ENCODE measurements at regions not wholly inside any gene's neighbourhood (a gene's known extent, or its start where the extent isn't known, plus 50 kb on each side); places are given as distances from the start of the nearest gene placed in this dataset.

DNA sequence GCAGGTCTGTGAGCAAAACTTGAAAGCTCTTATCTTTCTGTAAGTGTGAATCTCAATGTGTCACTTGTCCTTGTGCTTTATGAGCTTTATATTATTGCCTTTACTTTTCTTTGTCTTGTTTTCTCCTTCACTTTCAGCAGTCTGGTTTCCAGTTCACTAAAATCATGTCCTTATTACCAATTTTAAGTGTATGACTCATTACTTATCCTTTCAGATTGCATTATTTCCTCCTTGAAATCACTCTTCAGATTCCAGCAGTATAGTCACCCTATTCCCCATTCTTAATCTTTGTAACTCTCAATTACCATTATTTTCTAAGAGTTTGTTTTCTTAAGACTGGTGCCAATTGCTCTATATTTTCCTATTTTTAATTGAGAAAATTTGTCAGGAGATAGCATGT, 117.4 kb upstream of the GRIK2 start:
- Mint-ChIP-seq H3K9me3 (no peaks in the 10 kb centered on the region), H3K27ac (no peak overlapping the region), H3K36me3 (no peaks in the 10 kb centered on the region), H3K27me3 (ENCODE audit: low read depth) (no peaks in the 10 kb centered on the region), H3K4me1 (no peaks in the 10 kb centered on the region), H3K4me3 (no peak overlapping the region)
- TF ChIP-seq, protein P1, sequence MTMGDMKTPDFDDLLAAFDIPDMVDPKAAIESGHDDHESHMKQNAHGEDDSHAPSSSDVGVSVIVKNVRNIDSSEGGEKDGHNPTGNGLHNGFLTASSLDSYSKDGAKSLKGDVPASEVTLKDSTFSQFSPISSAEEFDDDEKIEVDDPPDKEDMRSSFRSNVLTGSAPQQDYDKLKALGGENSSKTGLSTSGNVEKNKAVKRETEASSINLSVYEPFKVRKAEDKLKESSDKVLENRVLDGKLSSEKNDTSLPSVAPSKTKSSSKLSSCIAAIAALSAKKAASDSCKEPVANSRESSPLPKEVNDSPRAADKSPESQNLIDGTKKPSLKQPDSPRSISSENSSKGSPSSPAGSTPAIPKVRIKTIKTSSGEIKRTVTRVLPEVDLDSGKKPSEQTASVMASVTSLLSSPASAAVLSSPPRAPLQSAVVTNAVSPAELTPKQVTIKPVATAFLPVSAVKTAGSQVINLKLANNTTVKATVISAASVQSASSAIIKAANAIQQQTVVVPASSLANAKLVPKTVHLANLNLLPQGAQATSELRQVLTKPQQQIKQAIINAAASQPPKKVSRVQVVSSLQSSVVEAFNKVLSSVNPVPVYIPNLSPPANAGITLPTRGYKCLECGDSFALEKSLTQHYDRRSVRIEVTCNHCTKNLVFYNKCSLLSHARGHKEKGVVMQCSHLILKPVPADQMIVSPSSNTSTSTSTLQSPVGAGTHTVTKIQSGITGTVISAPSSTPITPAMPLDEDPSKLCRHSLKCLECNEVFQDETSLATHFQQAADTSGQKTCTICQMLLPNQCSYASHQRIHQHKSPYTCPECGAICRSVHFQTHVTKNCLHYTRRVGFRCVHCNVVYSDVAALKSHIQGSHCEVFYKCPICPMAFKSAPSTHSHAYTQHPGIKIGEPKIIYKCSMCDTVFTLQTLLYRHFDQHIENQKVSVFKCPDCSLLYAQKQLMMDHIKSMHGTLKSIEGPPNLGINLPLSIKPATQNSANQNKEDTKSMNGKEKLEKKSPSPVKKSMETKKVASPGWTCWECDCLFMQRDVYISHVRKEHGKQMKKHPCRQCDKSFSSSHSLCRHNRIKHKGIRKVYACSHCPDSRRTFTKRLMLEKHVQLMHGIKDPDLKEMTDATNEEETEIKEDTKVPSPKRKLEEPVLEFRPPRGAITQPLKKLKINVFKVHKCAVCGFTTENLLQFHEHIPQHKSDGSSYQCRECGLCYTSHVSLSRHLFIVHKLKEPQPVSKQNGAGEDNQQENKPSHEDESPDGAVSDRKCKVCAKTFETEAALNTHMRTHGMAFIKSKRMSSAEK (CRISPR knock-in tag; IDR thresholded peaks at IDR 0.05; ENCODE audit: borderline replicate concordance): no peak
- TF ChIP-seq TCF7 (CRISPR knock-in tag; IDR thresholded peaks at IDR 0.05; ENCODE audit: low read depth) (no peak), GRHL2 (CRISPR knock-in tag; IDR thresholded peaks at IDR 0.05; ENCODE audit: insufficient replicate concordance, severe bottlenecking) (no peak), IRF2 (CRISPR knock-in tag; IDR thresholded peaks at IDR 0.05; ENCODE audit: borderline replicate concordance, low read depth) (no peak), MYBL2 (CRISPR knock-in tag; IDR thresholded peaks at IDR 0.05) (no peak), NFE2L1 (CRISPR knock-in tag; IDR thresholded peaks at IDR 0.05) (no peak), ZNF423 (CRISPR knock-in tag; IDR thresholded peaks at IDR 0.05) (no peak), NFATC4 (CRISPR knock-in tag; IDR thresholded peaks at IDR 0.05) (no peak), GTF2I (CRISPR knock-in tag; conservative IDR thresholded peaks at IDR 0.05) (no peak), ETV6 (CRISPR knock-in tag; IDR thresholded peaks at IDR 0.05) (no peak), ZNF219 (CRISPR knock-in tag; IDR thresholded peaks at IDR 0.05; ENCODE audit: borderline replicate concordance) (no peak), KAT7 (CRISPR knock-in tag; IDR thresholded peaks at IDR 0.05; ENCODE audit: borderline replicate concordance) (no peak)
- TF ChIP-seq, protein P2, sequence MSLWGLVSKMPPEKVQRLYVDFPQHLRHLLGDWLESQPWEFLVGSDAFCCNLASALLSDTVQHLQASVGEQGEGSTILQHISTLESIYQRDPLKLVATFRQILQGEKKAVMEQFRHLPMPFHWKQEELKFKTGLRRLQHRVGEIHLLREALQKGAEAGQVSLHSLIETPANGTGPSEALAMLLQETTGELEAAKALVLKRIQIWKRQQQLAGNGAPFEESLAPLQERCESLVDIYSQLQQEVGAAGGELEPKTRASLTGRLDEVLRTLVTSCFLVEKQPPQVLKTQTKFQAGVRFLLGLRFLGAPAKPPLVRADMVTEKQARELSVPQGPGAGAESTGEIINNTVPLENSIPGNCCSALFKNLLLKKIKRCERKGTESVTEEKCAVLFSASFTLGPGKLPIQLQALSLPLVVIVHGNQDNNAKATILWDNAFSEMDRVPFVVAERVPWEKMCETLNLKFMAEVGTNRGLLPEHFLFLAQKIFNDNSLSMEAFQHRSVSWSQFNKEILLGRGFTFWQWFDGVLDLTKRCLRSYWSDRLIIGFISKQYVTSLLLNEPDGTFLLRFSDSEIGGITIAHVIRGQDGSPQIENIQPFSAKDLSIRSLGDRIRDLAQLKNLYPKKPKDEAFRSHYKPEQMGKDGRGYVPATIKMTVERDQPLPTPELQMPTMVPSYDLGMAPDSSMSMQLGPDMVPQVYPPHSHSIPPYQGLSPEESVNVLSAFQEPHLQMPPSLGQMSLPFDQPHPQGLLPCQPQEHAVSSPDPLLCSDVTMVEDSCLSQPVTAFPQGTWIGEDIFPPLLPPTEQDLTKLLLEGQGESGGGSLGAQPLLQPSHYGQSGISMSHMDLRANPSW (CRISPR knock-in tag; conservative IDR thresholded peaks at IDR 0.05; ENCODE audit: low read depth): no peak
- TF ChIP-seq, protein P3, sequence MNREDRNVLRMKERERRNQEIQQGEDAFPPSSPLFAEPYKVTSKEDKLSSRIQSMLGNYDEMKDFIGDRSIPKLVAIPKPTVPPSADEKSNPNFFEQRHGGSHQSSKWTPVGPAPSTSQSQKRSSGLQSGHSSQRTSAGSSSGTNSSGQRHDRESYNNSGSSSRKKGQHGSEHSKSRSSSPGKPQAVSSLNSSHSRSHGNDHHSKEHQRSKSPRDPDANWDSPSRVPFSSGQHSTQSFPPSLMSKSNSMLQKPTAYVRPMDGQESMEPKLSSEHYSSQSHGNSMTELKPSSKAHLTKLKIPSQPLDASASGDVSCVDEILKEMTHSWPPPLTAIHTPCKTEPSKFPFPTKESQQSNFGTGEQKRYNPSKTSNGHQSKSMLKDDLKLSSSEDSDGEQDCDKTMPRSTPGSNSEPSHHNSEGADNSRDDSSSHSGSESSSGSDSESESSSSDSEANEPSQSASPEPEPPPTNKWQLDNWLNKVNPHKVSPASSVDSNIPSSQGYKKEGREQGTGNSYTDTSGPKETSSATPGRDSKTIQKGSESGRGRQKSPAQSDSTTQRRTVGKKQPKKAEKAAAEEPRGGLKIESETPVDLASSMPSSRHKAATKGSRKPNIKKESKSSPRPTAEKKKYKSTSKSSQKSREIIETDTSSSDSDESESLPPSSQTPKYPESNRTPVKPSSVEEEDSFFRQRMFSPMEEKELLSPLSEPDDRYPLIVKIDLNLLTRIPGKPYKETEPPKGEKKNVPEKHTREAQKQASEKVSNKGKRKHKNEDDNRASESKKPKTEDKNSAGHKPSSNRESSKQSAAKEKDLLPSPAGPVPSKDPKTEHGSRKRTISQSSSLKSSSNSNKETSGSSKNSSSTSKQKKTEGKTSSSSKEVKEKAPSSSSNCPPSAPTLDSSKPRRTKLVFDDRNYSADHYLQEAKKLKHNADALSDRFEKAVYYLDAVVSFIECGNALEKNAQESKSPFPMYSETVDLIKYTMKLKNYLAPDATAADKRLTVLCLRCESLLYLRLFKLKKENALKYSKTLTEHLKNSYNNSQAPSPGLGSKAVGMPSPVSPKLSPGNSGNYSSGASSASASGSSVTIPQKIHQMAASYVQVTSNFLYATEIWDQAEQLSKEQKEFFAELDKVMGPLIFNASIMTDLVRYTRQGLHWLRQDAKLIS (CRISPR knock-in tag; IDR thresholded peaks at IDR 0.05; ENCODE audit: borderline replicate concordance): no peak
- TF ChIP-seq, protein P4, sequence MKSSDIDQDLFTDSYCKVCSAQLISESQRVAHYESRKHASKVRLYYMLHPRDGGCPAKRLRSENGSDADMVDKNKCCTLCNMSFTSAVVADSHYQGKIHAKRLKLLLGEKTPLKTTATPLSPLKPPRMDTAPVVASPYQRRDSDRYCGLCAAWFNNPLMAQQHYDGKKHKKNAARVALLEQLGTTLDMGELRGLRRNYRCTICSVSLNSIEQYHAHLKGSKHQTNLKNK (CRISPR knock-in tag; IDR thresholded peaks at IDR 0.05): no peak
- TF ChIP-seq, protein P5, sequence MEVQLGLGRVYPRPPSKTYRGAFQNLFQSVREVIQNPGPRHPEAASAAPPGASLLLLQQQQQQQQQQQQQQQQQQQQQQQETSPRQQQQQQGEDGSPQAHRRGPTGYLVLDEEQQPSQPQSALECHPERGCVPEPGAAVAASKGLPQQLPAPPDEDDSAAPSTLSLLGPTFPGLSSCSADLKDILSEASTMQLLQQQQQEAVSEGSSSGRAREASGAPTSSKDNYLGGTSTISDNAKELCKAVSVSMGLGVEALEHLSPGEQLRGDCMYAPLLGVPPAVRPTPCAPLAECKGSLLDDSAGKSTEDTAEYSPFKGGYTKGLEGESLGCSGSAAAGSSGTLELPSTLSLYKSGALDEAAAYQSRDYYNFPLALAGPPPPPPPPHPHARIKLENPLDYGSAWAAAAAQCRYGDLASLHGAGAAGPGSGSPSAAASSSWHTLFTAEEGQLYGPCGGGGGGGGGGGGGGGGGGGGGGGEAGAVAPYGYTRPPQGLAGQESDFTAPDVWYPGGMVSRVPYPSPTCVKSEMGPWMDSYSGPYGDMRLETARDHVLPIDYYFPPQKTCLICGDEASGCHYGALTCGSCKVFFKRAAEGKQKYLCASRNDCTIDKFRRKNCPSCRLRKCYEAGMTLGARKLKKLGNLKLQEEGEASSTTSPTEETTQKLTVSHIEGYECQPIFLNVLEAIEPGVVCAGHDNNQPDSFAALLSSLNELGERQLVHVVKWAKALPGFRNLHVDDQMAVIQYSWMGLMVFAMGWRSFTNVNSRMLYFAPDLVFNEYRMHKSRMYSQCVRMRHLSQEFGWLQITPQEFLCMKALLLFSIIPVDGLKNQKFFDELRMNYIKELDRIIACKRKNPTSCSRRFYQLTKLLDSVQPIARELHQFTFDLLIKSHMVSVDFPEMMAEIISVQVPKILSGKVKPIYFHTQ (CRISPR knock-in tag; IDR thresholded peaks at IDR 0.05): no peak
- TF ChIP-seq, protein P6, sequence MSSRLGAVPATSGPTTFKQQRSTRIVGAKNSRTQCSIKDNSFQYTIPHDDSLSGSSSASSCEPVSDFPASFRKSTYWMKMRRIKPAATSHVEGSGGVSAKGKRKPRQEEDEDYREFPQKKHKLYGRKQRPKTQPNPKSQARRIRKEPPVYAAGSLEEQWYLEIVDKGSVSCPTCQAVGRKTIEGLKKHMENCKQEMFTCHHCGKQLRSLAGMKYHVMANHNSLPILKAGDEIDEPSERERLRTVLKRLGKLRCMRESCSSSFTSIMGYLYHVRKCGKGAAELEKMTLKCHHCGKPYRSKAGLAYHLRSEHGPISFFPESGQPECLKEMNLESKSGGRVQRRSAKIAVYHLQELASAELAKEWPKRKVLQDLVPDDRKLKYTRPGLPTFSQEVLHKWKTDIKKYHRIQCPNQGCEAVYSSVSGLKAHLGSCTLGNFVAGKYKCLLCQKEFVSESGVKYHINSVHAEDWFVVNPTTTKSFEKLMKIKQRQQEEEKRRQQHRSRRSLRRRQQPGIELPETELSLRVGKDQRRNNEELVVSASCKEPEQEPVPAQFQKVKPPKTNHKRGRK (CRISPR knock-in tag; IDR thresholded peaks at IDR 0.05; ENCODE audit: borderline replicate concordance): no peak
- TF ChIP-seq, protein P7, sequence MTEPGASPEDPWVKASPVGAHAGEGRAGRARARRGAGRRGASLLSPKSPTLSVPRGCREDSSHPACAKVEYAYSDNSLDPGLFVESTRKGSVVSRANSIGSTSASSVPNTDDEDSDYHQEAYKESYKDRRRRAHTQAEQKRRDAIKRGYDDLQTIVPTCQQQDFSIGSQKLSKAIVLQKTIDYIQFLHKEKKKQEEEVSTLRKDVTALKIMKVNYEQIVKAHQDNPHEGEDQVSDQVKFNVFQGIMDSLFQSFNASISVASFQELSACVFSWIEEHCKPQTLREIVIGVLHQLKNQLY (CRISPR knock-in tag; IDR thresholded peaks at IDR 0.05): no peak
- TF ChIP-seq, protein P8, sequence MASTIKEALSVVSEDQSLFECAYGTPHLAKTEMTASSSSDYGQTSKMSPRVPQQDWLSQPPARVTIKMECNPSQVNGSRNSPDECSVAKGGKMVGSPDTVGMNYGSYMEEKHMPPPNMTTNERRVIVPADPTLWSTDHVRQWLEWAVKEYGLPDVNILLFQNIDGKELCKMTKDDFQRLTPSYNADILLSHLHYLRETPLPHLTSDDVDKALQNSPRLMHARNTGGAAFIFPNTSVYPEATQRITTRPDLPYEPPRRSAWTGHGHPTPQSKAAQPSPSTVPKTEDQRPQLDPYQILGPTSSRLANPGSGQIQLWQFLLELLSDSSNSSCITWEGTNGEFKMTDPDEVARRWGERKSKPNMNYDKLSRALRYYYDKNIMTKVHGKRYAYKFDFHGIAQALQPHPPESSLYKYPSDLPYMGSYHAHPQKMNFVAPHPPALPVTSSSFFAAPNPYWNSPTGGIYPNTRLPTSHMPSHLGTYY (CRISPR knock-in tag; IDR thresholded peaks at IDR 0.05): no peak
- CTCF ChIA-PET: no interaction called here
- no peak for ATAC-seq
- POLR2A ChIA-PET: no interaction called here
- no peak for DNase-seq (ENCODE audit: low spot score)

All from WTC11 (cell line).